NCI-H526 (cell line): ENCODE measurements at regions not wholly inside any gene's neighbourhood (a gene's known extent, or its start where the extent isn't known, plus 50 kb on each side); places are given as distances from the start of the nearest gene placed in this dataset.
"Not testable (repeated sequence)": the region's sequence is repeated elsewhere in the genome, so short reads cannot be mapped to it uniquely, and the experiment has no call there.

ENCODE experiments used
- DNase-seq, 2 experiments: peaks; one replicate each; lab custom pipeline; 2025; lab: John Stamatoyannopoulos, UW

- peak in 1 of 2 experiments; percentile 46 for DNase-seq
Observed at GRCh38 chr14:45716572-45716971, 463.6 kb upstream of the MIS18BP1 start.

DNA sequence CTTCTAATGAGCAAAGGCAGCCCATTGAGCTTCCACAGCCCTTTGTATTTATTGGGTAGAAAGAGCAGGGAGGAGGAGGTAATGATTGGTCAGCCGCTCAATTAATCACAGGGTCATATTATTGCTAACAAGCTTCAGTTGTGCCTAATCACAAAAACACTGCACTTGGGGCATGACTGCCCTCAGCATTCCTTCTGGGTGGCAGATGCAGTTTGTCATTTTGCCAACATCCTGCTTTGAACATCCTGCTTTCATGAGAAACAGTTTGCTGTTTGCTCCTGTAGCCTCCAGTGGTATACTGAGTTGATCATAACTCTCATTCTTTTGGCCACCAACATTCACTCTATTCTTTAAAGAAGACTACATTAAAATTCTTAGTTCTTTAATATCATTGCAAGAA is 462.9 kb upstream of the MIS18BP1 start:
- no peak for DNase-seq

DNA sequence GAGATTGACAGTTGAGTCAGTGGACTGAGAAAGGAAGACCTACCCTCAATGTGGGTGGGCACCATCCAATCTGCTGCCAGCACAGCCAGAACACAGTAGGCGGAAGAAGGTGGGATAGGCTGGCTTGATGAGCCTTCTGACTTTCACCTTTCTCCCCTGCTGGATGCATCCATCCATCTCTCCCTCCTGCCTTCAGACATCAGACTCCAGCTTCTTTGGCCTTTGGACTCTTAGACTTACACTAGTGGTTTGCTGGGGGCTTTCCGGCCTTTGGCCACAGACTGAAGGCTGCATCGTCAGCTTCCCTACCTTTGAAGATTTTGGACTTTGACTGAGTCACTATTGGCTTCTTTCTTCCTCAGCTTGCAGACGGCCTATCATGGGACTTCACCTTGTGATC is 456.5 kb upstream of the MIS18BP1 start:
- DNase-seq, result no peak

- DNase-seq, result peak; percentile 24 to 35
Observed at GRCh38 chr14:45705940-45706534, 453.0 kb upstream of the MIS18BP1 start.

DNA sequence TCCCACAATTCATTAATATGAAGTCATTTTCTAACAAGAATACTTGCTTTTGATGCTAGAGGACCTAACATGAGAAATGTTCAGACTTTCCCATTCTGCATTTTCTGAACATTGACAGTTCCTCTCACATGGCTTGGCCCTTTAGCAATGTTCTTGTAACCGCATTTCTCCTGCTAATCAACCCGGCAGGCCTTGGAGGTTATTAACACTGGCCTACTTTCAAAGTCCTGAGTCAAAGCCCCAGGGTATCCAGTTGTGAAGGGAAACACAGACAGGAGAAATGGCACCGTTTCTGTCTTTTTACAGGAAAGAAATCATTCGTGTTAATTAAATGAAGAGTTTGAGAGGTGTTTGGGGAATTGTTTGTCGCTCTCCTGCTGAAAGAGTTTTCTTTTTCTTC is 446.5 kb upstream of the MIS18BP1 start:
- DNase-seq, result no peak

DNA sequence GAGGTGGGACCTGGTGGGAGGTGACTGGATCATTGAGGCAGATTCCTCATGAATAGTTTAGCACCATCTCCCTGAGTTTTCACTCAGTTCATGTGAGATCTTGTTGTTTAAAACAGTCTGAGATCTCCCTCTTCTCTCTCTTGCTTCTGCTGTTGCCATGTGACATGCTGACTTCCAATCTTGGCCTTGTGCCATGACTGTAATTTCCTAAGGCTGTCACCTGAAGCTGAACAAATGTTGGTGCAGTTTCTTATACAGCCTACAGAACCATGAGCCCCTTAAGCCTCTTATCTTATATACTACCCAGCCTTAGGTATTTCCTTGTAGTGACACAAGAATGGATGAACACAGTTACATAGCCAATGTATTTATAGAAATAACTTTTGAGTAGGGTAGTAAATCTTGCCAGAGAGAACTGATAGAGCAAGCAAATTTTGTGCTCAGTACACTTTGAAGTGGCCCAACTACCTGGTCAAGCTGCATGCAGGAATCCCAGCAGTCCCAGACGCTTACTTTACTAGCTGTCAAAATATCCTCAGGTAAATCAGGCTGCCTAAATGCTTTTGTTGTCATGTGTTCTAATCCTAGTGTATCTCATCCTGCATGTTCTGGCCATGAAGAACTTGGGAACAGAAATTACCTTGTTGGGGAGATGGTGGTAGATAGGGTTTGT is 445.6 kb upstream of the MIS18BP1 start:
- DNase-seq, result no peak

DNA sequence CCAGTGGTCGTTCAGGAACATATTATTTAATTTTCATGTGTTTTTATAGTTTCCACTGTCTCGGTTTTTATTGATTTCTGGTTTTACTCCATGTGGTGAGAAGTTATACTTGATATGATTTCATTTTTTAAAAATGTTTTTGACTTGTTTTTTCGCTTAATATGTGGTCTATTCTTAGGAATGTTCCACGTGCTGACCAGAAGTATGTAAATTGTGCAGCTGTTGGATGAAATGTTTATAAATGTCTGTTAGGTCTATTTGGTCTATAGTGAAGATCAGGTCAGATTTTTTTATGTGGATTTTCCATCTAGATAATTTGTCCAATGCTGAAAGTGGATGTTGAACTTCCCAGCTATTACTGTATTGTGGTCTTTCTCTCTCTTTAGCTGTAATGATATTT is 433.8 kb upstream of the MIS18BP1 start:
- DNase-seq, result no peak

DNA sequence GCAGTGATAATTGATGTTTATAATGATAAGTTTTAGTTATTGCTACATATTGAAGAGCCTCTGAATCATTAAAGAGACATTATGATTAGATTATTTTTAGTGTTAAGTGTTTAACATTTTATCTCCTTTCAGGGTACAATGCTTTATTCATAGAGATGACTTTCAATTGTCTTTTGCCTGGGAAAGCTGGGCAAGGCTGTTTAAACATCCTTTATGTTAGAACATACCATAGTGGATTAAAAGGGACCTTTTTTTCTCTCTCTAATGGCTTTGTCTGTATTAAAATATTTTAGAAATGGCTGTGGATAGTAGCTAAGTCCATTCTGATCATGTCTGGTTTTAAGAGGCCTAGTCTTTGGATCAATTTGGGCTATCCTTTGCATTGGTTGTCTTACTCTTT is 427.5 kb upstream of the MIS18BP1 start:
- no peak for DNase-seq

DNA sequence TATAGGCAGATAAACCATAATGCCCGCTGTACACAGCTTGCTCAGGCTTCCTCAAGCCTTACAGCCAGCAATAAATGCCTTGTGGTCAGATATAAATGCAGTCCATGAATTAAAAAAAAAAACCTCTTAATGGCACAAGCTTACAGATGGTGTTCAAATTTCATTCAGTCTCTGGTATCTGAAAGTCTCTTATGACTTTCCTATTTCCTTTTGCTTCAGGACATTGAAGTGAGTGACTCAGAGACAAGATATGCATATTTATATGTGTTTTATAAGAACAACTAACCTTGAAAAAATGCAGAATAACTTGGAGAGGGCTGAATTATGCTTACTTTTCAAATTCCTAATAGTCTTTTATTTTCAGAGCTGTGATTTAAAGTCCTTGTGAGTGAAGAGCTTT is 426.9 kb upstream of the MIS18BP1 start:
- DNase-seq, result no peak

DNA sequence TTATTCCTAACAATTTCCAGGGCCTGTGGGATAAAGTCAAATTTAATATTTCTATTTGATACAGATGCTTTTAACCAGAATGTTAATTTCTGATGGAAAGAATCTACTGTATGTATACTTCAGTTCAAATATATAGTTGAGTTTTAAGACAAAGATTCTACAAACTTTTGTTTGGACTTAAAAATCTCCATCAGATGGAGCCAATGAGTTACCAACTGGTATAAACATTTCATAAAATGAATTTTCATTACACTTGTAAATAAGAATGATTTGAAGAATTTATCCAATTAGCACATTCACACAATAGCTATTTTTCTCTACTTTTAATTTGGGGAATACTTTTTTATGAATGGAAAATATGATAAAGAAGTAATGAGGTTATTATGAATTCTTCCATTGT is 425.2 kb upstream of the MIS18BP1 start:
- no peak for DNase-seq

DNA sequence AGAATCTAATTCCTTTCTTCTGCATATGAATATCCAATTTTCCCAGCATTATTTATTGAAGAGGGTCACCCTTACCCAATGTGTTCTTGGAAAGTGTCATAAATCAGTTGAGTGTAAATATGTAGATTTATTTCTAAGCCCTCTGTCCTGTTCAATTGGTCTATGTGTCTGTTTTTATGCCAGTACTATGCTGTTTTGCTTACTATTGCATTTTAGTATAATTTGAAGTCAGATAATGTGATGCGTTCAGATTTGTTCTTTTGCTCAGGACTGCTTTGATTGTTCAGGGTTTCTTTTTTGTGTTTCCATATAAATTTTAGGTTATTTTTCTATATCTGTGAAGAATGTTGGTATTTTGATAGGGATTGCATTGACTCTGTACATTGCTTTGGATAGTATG is 420.4 kb upstream of the MIS18BP1 start:
- DNase-seq, result no peak

- DNase-seq, result no peak
Observed at GRCh38 chr14:45664668-45665356, 411.8 kb upstream of the MIS18BP1 start.

DNA sequence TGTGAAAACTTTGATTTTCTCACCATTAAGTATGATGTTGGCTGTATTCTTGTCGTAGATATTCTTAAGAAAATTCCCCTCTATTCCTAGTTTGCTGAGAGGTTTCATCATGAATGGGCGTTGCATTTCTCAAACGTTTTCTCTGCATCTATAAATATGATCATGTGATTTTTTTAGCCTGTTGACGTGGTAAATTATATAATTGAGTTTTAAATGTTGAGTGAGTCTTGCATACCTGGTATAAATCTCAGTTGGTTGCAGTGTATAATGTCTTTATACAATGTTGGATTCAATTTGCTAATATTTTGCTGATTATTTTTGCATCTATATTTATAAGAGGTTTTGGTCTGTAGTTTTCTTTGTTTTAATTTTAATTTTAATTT is 405.9 kb upstream of the MIS18BP1 start:
- no peak for DNase-seq

- DNase-seq, result no peak
Observed at GRCh38 chr14:45658226-45658916, 405.4 kb upstream of the MIS18BP1 start.

GRCh38 chr14:45651890-45652289 is 398.9 kb upstream of the MIS18BP1 start:
- no peak for DNase-seq

DNA sequence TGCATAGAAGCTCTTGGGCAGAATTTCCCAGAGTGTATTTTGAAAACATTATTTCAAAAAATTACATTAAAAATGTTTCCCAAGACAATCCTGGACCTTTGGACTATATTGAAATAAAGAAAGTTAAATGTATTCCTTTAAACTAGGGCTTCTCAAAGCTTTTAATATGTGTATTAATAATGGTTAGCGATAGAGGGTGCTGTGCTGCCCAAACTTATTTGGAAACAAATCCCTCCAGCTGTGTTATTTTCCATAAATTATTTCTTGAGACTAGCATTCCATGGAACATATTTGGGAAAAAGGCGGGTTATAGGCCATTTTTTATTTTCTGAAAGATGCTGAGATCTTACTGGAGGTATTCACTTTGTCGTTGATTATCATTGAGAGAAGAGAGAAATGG is 397.8 kb upstream of the MIS18BP1 start:
- DNase-seq, result no peak

DNA sequence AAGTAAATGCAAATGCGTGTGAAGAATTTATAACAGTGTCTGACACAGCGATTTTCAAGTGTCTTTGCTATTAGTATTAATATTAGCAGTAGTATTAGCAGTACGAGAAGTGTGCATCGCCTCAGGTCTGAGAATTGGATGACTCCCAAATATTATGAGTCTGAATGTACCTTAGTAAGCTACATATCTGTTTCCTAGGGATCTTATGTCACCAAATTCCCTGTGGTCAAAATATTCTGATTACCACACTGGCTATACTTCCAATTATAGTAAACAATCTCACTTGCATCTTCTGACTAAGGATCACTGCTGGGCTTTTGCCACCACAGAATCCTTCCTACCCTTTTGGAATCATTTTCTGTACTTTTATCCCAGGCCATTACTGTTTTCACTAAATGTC is 396.0 kb upstream of the MIS18BP1 start:
- no peak for DNase-seq

GRCh38 chr14:45641541-45641940 is 388.5 kb upstream of the MIS18BP1 start:
- DNase-seq, result no peak

- not testable (repeated sequence) for DNase-seq
Observed at GRCh38 chr14:45634651-45635441, 381.8 kb upstream of the MIS18BP1 start.

DNA sequence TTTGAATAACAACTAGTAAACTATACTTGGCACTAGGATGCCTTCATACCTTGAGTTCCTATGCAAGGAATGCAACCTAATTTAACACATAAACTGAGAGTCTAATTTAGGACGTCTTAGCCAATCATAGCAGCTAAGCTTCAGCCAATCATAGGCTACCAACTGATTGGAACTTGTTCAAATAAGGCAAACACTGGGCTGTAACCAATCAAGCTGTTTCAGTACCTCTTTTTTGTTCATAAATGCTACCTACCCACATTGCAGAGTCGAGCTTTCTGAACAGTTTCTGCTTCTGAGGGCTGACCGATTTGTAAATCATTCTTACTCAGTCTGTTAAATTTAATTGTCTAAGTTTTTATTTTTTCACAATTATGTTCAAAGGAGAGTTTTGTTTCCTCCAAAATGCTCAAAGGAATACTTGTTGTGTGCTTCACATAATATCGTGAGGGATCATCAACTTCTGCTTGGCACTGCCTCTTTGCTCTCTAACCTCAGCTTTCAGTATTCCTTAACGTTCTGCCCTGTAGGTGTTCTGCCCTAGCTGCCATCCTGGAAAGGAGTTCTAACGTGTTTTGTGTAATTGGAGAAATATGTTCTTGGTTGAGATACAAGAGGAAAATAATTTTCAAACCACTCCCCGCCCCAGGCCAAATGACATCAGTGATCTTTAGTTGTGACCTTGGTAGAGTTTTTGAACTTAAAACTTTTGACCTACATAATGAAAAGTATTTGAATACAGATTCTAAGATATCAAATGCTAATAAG is 380.4 kb upstream of the MIS18BP1 start:
- DNase-seq, result no peak

DNA sequence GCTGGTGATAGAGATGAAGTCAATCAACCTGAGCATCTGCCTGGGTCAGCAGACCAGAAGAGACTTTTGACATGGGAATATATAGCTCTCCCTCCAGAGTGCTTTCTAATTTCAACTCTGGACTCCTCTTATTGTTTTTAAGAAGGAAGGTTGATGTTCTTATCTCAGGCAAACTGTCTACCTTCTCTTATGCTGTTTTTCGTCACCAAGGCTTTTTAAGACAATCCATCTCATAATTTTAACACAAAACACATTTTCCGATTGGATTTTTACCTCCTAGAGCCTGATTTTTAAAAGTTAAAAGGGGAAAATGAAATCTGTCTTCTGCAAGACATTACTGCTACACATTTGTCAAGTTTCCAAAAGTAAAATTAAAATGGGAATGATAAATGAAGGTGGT is 368.7 kb upstream of the MIS18BP1 start:
- no peak for DNase-seq
